ENCODE measurements at regions not wholly inside any gene's neighbourhood (a gene's known extent, or its start where the extent isn't known, plus 50 kb on each side); places are given as distances from the start of the nearest gene placed in this dataset.
"Not testable (repeated sequence)": the region's sequence is repeated elsewhere in the genome, so short reads cannot be mapped to it uniquely, and the experiment has no call there.

DNA sequence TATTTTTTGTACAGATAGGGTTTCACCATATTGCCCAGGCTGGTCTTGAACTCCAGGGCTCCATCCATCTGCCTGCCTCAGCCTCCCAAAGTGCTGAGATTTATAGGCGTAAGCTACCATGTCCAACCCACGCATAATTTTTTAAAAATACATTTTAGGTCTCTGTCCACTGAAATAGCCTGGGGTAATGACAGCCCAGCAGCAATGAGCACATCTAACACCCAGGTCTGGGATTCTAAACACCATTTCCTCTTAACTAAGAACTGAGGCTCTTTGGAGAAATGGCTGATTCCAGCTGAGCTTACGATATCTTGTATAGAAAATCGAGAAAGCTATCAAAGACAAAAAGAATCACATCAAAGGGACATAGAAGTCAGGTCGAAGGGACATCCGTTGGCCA is 245.3 kb downstream of the PARN start:
- no peak for DNase-seq

DNA sequence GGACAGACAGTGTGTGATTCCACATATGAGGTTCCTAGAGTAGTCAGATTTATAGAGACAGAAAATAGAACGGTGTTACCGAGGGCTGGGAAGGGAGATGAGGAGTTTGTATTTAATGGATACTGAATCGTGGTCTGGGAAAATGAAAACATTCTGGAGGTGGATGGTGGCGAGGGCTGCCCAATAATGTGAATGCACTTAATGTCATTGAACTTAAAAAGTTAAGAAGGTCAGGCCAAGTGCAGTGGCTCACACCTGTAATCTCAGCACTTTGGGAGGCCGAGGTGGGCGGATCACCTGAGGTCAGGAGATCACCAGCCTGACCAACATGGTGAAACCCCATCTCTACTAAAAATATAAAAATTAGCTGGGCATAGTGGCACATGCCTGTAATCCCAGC is 246.2 kb downstream of the PARN start:
- not testable (repeated sequence) for DNase-seq

GRCh38 chr16:14378689-14379467 is 251.2 kb downstream of the PARN start:
- DNase-seq: no peak

DNA sequence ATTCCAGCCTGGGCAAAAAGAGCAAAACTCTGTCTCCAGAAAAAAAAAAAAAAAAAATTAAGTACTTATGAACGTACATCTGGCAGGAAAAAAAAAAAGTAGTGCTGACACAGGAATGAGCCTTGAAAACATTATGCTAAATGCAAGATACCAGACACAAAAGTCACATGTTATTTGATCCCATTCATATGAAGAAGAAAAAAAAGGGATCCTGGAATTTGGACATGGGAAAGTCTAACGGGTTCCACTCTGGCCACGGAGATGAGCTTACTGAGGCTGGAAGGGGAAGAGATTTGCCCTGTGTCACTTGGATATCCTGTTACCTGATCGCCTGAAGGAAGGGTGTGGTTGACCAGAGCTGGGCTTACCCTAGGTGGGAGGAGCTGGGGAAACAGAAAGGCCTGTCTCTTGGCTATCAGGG is 251.9 kb downstream of the PARN start:
- DNase-seq: no peak

GRCh38 chr16:14377326-14377725 is 252.7 kb downstream of the PARN start:
- DNase-seq: no peak

DNA sequence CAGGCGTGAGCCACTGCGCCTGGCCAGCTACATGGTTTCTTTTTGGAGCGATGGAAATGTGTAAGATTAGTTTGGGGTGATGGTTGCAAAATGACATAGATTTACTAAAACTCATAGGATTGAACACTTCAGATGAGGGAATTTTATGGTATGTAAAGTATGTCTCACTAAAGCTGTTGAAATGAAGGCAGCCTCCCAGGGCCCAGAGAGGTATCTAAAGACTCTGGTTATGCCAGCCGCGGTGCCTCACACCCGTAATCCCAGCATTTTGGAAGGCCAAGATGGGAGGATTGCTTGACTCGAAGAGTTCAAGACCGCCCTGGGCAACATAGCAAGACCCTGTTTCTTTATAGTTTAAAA is 254.9 kb downstream of the PARN start:
- DNase-seq: no peak

DNA sequence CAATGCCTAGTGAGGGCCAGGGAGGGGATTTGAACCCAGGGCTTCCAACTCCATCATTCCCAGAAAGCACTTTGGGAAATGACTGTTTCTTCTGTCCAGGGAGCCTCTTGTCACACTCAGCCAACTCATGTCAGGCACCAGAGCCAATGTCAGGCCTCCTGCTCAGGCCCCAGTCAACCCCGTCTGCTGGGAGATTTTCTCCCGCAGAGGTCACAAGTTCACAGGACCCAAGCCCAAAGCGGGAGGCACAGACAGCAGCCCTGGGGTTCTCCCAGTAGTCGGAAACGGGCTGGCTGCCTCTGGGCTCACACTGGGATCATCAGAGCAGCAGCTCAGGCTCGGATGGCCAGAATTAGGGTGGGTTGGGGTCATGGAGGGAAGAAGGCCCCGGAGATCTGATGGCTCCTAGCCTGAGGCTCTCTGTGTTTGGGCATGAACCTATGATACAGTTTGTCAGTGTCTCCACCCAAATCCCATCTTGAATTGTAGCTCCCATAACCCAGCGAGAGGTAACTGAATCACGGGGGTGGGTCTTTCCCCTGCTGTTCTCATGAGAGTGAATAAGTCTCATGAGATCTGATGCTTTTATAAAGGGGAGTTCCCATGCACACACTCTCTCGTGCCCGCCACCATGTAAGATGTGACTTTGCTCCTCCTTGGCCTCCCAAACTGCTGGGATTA is 255.5 kb downstream of the PARN start:
- no peak for DNase-seq

DNA sequence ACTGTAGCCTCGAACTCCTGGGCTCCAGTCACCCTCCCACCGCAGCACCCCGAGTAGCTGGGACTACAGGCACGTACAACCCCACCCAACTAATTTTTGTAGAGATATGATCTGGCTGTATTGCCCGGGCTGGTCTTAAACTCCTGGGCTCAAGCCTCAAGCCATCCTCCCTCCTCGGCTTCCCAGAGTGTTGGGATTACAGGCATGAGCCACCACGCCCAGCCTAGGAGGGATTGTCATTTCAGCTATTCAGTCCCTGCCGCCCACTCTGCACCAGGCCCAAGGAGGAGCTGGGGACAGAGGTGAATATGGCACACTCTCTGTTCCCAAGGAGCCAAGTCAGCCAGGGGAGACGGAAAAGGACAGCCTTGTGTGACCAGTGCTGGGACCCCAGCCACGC is 256.2 kb downstream of the PARN start:
- no peak for DNase-seq

DNA sequence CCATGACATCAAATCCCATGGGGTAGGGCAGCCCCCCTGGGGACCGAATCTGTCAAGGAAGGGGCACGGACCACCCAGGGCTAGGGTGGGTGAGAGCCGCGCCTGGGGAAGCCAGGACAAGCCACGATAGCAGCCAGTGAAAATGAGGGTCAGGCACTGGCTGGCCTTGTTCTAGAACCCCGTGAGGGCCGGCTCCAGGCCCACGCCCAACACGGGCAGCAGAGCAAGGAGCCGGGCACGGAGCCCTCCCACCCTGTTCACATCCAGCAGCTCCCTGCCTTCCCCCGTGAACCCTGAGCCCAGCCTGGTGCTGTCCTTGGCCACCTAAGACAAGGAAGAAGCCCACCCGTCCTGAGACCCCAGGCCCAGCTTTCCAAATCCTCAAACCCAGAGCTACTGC is 256.7 kb downstream of the PARN start:
- DNase-seq: no peak

- no peak for DNase-seq
These were observed 257.6 kb downstream of the PARN start for GRCh38 chr16:14372471-14372870.

DNA sequence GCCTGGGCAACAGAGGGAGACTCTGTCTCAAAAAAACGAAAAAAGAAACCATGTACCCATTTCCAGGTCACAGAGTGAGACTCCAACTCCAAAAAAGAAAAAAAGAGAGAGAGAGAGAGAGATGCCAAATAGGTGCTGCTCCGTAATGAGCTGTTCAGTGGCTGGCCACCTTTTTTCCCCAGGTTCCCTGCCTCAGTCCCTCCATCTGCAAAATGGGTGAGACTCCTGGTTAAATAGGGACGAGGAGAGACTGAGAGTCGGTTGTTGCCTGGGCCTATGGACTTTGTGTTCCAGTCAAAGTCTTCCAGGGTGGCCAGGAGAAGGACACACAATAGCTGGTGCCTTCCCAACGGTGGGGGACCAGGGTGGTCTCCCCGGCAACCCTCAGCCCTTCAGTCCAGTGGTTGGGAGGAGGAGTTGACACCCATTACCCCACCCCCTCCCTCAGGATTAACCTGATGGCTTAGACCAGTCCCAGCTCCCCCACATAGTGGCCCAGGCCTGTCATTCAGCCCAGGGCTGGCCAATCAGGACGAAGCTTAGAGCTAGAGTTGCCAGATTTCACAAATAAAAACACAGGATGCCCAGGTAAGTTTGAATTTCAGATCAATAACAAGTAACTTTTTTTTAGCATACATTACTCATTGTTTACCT is 258.2 kb downstream of the PARN start:
- DNase-seq: no peak

DNA sequence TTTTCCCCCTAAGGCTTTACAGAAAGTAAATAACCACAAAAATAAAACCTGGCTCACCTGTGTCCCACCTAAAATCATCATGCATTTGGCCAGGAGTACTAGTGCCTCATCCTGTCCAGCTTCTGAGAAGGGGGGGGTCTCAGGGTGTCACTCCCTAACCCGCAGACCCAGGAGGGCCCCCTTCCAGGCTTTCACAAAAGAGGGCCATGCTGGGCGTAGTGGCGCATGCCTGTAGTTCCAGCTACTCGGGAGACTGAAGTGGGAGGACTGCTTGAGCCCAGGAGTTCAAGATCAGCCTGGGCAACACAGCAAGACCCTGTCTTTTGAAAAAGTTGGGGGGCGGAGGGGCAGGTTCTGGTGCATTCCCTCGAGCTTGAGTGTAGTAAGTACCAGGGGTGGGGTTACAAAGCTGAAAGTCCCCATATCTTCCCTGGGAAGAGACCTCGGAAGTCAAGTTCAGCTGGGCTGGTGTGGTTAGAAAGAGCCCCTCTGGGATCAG is 259.3 kb downstream of the PARN start:
- no peak for DNase-seq

DNA sequence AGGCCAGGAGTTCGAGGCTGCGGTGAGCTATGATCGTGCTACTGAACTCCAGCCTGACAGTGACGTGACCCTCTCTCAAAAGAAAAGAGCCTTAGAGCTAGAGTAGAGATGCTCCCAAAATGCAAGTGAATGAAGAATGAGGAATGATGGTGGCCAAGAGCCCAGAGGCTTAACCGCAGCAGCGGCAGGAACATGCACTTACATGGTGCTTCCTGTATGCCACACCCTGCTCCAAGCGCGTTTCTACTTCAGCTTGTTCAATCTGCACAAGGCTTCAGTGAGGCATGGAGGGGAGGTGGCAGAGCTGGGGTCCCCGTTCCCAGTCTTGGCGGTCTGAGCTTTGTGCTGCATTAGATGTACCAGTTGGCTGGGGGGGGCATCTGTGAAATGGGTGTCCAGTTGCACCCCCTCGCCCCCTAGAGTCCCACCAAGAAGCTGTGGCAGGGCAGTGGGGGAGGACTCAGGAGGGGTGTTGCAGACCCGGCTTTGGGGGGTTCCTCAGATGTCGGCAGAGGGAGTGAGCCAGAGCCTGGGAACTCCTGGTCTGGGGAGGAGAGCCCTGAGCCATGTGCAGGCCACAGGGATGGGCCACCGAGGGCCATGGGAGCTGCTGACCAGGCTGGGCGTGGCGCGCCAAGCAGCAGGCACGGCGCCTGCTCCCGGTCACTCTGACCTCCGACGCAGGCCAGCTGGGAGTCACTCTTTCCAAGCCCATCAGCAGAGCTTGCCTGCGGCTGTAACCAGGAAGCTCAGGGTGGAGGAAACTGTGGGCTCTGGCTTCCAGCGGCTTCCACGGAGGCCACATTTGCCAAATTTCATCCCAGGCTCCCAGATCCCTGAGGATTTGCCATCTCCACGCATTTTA is 260.1 kb downstream of the PARN start:
- DNase-seq: no peak

GRCh38 chr16:14368399-14368798 is 261.7 kb downstream of the PARN start:
- DNase-seq: no peak

DNA sequence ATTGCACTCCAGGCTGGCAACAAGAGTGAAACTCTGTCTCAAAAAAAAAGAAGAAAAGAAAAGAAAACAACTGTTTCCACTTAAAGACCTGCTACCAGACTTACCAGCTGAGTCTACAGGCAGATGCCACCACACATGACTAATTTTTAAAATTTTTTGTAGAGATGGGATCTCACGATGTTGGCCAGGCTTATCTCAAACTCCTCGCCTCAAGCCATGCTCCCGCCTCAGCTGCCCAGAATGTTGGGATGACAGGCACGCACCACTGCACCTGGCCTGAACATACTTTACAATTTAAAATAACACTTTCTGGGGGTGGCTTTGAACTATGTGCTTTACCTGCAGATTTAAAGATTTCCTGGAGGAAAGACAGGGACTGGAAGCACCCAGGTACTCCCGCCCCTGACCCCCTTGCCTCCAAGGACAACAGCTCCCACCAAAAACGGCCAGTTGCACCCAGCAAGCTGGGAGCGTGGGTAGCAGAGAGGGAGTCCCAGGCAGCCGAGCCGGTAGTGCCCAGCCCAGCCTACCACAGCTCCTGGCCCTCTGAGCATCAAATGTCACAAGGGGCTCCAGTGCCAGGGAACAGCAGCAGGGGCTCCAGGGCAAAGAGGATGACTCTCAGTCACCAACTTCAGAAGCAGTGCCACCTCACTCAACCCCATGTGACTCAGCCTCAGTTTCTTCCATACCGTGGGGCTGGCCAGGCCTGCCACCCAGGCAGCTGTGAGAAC is 262.9 kb downstream of the PARN start:
- no peak for DNase-seq

GRCh38 chr16:14366447-14366846 is 263.6 kb downstream of the PARN start:
- DNase-seq: no peak

- no peak for DNase-seq
These were observed 264.7 kb downstream of the PARN start for GRCh38 chr16:14365200-14365851.

DNA sequence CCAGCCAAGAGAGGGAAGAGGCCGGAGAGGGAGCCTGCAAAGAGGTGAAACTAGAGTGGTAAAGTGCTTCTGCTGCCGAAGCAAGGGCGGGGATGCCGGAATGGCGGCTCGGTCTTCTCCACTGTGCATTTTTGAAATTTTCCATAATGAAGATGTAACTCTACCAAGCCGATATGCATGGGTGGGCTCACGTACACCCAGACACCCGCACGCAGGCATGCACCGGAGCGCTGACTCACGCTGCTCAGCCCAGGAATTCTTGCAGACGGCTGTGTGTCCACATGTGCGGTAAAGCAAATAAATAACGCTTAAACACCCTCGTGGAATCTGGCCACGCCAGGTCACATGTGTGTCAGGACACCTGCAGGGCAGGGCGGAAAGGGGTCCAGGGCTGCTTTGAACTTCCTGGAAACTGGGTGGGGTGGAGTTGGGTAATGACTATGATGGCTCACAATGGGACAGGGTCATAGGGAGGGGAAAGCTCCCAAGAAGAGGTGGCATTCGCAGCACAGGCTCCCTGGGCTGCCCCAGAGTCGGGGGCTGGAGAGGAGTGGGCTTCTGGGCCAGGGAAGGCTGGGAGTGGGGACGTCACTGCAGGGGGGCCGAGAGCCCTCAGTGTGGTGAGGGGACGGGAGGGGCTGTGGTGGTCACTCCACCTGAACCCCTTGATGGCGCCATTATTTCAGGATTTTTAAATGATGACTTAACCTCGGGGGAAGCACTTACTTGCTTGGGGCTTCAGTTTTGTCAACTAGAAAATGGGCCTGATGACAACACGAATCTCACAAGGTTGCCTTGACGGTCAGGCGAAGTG is 265.5 kb downstream of the PARN start:
- DNase-seq: no peak

DNA sequence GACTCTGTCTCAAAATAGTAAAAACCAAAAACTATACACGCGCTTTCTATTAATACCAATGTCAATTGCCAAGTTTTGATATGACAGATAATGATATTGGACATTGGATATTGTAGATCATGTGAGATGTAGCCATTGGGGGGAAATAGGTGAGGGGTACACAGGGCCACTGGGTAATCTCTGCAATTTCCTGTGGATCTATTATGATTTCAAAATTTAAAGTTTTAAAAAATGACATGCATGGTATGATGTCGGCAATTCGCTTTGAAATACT is 266.0 kb downstream of the PARN start:
- no peak for DNase-seq

GRCh38 chr16:14362774-14363371 is 267.2 kb downstream of the PARN start:
- DNase-seq: no peak
